ENCODE measurements at regions not wholly inside any gene's neighbourhood (a gene's known extent, or its start where the extent isn't known, plus 50 kb on each side); places are given as distances from the start of the nearest gene placed in this dataset.
A peak's percentile ranks its signal among the peaks of the same experiment; 100 is the strongest.

DNA sequence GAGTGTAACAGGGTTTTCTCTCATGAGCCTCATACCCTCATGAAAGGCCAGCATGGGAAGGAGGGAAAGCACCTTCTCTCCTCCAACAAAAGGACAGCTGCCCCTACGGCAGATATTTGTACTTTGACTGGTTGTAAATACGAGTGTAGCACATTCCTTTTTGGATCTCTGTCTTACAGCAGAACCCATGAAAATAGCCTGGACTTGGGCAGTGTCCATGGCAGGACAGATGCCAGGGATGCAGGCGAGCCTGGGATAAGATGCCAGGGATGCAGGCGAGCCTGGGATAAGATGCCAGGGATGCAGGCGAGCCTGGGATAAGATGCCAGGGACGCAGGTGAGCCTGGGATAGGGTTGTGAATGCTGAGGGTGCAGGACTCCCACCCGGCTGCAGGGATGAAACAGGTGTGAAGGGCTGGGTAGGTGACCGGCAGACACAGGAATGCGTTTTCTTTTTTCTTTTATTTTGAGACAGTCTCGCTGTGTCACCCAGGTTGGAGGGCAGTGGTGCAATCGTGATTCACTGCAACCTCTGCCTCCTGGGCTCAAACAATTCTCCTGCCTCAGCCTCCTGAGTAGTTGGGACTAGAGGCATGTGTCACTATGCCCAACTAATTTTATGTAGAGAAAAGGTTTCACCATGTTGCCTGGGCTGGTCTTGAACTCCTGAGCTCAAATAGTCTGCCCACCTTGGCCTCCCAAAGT is 120.0 kb downstream of the BEGAIN start:
- DNase-seq (ENCODE audit: low read depth in 3 of 3): no peak

DNA sequence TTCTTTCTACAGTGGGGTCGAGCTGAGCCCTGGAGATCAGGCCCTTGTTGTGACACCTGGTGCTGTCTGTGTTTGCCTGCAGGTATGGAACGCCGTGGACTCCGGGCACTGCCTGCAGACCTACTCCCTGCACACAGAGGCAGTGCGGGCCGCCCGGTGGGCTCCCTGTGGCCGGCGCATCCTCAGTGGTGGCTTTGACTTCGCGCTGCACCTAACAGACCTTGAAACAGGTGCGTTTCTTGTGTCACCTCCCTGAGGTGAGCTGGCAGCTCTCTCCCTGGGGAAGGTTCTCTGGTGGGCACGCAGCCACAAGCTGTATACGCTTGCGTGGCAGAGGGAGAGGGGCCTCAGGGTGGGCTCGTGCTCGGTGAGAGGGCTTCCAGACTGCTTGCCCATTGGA is 119.3 kb downstream of the BEGAIN start:
- DNase-seq (ENCODE audit: low read depth in 3 of 3): no peak

DNA sequence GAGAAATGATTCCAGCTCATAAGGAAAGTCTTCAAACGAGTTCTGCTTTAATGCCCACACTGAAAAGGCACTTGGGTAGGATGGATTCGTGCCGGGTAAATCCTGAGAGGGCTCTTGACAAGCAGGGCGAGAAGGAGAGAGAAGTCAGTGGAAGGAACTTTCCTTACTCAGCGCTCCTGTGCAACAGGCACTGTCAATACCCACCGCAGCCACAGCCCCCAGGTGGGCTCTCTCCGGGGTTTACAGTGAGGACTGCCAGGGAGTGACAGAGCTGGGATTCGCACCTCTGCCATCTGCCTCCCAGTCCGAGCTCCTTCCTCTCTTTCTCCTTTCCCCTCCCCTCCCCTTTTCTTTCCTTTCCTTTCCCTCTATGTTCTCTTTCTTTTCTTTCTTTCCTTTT is 118.7 kb downstream of the BEGAIN start:
- no peak for DNase-seq (ENCODE audit: low read depth in 3 of 3)

DNA sequence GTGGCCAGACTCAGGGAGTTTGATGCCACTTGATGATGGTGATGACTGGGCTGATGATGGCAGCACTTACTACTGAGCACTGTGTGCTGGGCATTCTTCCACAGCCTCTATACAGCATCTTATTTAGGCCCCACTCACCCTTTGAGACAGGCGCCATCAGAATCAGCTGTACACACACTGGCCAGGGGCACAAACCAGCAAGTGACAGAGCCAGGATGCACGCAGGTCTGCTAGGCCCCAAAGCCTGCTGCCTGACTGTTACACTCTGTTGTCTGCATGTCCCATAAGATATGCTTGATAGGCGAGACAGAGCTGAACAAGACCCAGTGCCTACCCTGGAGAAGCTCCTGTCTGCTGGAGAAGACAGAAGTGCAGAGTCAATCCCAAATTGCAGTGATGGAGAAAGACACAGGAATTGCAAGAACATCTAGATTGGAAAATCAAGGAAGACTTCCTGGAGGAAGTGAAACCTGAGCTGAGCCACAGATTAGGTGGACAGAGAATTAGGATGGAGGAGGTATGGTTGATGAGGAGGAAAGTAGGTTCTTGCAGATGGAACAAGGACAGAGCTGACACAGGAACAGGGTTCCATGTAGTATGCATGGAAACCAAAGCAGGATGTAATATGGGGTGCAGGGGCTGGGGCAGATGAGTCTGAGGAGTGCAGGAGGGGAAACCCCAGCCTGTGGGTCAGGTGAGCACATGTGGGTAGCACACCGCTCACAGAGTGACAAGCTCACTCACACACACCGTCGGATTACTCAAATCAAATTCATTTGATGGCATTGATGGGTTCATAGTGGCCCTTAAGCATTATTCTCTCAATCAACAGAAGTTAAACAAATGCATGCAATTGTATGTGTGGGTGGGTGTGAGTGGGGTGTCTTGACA is 117.3 kb downstream of the BEGAIN start:
- no peak for DNase-seq (ENCODE audit: low read depth in 3 of 3)

DNA sequence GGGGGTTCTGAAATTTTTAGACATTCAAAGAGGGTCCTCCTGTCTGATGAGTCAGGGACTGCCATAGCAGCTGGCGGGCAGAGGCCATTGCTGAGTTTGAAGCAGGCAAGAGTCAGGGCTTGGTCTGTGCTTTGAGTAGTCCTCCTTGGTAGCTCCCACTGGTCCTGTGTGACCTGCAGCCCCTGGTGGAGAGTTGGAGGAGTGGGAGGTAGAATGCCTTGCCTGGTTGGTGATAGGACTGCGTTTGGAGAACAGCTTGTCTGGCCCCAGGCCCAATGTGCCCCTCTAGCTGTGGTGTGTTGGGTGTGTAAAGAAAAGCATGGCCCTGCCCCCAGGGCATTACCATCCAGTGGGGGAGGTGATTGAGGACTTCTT is 116.7 kb downstream of the BEGAIN start:
- DNase-seq (ENCODE audit: low read depth in 3 of 3): no peak

DNA sequence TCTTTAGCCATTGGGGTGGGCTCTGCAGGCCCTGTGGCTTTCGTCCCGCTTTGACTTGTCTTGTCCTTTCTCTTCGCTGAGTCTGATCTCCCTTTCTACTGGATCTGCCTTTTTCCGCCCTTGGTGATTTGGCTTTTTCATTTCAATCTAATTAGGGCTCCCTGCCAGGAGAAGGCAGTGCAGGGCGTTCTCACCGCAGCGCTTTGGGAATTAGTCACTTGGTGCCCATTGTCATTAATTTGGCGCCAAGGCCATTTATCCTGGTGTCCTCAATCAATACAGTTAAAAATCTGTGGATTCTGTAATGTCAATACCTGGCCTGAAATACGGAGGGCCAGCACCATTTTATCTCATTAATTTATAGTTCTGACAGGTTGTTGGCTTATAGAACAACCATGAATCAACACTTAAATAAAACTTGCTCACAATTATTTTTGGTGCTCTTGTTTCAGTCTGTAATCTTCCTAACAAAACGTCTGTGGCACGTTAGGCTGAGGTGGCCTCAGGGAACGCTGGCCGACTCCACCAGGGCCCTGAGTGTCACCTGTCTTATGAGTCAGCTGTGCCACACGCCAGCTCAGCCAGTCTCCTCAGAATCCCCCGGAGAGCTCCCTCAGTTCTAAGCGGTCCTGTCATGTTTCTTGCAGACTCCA is 115.7 kb downstream of the BEGAIN start:
- no peak for DNase-seq (ENCODE audit: low read depth in 3 of 3)

DNA sequence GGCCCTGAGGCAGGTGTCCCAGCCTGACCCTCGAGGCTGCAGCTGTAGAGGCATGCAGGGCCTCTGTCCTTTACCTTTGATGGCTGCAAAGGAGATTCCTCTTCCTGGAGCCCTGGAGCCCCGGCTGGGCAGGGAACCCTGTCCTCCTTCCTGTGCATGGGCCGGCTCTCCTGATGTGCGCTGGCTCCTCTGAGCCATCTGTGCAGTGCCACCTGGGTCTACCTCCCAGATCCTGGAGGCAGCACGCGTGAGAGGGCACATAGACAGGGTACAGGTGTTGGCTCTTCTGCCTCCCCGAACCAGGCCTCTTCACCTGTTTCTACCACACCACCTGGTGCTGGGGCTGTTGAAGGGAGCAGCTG is 115.1 kb downstream of the BEGAIN start:
- no peak for DNase-seq (ENCODE audit: low read depth in 3 of 3)

DNA sequence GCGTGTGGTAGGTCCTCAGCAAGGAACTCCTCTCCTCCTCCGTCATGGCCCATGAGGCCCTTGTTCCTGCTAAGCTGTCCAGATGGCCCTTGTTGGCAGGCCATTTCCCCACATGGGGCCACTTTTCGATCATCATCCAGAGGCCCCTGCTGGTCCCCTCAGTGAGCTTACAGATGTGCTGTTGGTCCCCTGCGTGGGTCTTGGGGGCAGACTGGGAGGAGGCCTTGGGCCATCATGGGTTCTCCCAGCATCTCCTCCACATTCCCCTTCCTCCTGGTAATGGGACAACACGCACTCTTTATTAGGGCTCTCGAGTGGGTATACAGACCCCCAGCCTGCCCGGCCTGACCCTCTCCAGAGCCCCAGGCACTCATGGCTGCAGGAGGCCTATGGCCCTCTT is 114.7 kb downstream of the BEGAIN start:
- DNase-seq (ENCODE audit: low read depth in 3 of 3): no peak

DNA sequence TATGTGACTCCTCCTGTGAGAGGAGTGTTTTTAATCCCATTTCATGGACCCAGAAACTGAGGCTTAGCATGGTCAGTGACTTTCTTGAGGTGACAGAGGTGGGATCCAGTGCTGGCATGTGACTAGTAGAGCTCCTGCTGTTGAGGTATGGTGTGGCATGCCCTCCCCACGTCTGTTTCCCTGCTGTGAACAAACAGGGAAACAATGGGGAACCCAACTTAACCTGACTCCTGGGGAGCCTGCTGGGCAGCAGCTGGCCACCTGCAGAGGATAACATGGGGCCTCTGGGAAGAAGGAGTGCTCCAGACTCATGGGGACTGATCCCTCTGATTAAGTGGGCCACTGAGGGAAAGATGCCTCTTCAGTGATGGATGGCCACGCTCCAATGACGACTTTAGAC is 114.0 kb downstream of the BEGAIN start:
- no peak for DNase-seq (ENCODE audit: low read depth in 3 of 3)

DNA sequence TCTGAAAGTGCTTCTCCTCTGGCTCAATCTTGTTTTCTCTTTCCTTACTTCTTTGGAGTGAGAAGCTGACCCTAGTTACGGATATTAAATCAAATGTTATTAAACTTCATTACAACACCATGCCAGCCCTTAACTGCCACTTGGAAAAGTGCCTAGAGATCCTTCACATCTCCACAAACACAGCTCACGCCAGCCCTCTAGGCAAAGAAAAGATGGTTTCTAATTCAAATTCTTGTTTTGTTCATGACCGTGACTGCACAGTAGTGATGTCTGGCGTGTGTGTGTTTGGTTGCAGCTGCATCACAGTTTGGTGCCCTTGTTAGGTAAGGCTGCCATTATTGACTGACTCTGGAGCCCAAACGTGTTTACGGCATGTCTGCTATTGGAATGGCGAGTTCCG is 113.0 kb downstream of the BEGAIN start:
- DNase-seq (ENCODE audit: low read depth in 3 of 3): no peak

DNA sequence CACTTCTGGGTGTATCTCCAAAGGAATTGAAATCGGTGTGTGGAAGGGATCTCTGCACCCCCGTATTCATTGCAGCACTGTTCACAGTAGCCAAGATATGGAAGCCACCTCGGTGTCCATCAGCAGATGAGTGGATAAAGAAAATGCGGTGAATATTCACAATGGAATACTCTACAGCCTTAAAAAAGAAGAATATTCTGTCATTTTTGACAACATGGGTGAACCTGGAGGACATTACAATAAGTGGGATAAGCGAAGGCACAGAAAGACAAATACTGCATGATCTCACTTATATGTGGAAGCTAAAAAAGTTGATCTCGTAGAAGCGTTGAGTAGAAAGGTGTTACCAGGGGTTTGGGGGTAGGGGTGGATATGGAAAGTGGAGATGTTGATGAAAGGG is 111.9 kb downstream of the BEGAIN start:
- no peak for DNase-seq (ENCODE audit: low read depth in 3 of 3)

DNA sequence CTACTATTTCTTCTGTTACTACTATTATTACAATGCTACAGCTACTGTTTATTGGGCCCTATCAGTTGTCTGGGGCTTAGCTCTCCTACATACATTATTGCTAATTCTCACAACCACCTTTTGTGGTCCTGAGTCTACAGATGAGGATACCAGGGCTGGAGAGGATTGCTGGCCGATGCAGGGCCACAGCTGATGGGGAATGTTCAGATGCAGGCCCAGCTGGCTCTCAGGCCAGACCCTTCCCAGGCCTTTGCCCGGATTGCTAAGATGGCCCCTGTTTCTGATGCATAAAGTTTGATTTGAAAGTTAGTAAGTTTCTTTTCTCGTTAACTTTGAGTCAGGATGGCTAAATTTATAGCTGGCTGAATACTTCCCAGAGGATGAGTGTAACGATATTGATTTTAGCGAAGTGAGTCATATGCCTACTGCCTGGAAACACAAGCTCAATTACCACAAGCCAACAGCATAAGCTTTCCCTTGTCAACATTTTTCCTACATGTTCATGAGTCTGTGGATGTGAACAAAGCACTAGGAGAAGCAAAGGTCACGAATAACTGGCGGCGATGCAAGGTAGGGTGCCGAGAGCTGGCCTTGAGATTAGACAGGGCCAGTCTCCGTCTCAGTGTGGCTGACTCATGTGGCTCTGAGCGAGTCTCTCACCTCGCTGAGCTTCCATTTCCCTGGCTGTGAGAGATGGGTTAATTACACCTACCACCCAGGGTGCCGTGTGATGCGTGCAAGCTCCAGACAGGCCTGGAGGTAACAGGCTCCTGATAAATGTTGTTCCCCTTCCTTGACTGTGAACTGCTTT is 111.0 kb downstream of the BEGAIN start:
- DNase-seq (ENCODE audit: low read depth in 3 of 3): no peak

DNA sequence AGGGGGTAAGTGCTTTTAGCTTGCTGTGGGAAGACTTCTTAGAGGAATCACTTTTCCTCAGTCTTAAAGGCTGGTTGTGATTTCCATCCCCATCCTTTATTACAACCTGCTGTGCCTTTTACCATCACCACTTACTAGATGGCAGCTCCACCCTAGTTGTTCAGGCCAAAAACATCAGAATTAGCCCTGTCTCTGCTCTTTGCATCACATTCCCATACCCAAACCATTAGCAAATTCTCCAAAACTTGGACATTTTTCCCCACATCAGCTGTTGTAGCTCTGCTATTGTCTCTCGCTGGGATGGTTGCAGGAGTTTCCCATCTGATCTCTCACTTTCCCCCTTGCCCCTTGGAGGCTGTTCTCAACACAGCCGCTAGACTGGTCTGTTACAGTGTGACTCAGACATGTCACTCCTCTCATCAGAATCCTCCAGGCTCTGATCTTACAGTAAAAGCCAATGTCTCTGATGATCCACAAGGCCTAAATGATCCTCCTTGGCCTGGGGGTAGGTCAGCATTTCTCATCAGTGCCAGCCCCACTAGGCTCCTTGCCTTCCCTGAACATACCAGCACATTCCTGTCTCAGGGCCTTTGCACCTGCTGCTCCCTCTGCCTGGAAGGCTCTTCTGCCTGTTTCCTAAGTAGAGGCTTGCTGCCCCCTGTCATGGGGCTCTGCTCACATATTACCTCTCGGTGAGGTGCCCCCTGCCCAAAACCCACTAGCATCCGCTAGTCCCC is 102.5 kb downstream of the BEGAIN start:
- DNase-seq (ENCODE audit: low read depth in 3 of 3): no peak

DNA sequence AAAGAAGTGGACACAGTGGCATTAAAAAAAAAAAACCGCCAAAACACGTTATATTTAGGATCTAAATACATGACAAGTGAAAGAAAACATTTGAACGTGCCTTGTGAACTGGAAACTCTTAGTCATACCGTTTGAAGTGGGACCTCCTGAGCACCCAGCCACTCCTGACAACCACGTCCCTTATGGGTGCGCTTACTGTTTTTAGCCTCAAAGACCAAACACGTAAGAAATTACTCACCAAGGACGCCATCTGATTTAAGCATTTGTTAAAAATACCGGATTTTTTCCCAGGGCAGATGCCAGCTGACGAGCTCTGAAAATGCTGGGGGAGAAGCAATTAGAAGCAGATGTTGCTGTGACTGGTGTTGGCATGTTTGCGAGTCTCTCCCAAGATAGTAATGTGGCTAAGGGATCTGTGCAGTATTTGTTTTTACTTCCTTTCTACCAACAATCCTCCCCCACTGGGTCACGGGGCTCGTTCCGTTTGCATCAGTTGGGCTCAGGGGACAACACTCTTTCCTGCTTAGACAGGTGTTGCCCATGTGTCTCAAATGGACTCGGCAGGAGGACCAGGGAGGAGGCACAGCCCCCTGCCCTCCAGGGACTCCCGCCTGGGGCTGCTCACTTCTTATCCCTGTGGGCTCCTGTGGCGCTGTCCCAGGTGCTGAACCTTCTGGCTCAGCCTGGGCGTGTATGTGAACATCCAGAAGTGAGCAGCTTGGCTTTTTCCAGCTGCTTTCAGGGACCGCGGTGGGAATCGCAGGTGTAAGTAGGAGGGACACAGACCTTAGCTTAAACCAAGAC is 101.0 kb downstream of the BEGAIN start:
- peak; percentile 17 to 41 (median 28) for DNase-seq (ENCODE audit: low read depth in 3 of 3)

Data from stimulated activated CD4-positive, alpha-beta T cell treated with anti-CD3 and anti-CD28 coated beads, TNF-alpha, amount 100 ng/mL, for 48 hours (primary cell).